Neural cell (in vitro differentiated cells): ENCODE measurements at regions not wholly inside any gene's neighbourhood (a gene's known extent, or its start where the extent isn't known, plus 50 kb on each side); places are given as distances from the start of the nearest gene placed in this dataset.

Source experiments
- EZH2 ChIP-seq: fragments of 200-600, 300-800 bp; shearing (Covaris generic), sonication (generic); IDR thresholded peaks from 2 replicates; pipeline ENCODE4 v1.6.1; 2014; ENCODE audit warnings: antibody characterized with exemption, low read length, borderline replicate concordance, mild to moderate bottlenecking; ENCODE audit not compliant: insufficient read depth, poor library complexity, severe bottlenecking
- POLR2AphosphoS5 ChIP-seq: IDR thresholded peaks from 2 replicates; pipeline ENCODE4 v1.6.1; 2012
- SMC3 ChIP-seq: fragments of 450-650 bp; conservative IDR thresholded peaks from 2 replicates; pipeline ENCODE4 v1.6.1; 2014; ENCODE audit warnings: antibody characterized with exemption, mild to moderate bottlenecking, moderate library complexity; ENCODE audit not compliant: poor library complexity
- TAF1 ChIP-seq: IDR thresholded peaks from 2 replicates; pipeline ENCODE4 v1.6.1; 2012; ENCODE audit warnings: low read depth
- TF ChIP-seq, protein P1 (sequence below): fragments of 450-650 bp; IDR thresholded peaks from 2 replicates; pipeline ENCODE4 v1.5.1; 2014; ENCODE audit warnings: antibody characterized with exemption, mild to moderate bottlenecking, moderate library complexity; ENCODE audit not compliant: poor library complexity, severe bottlenecking
- TF ChIP-seq, protein P2 (sequence below): IDR thresholded peaks from 2 replicates; pipeline ENCODE4 v1.6.1; 2012; ENCODE audit warnings: borderline replicate concordance

DNA sequence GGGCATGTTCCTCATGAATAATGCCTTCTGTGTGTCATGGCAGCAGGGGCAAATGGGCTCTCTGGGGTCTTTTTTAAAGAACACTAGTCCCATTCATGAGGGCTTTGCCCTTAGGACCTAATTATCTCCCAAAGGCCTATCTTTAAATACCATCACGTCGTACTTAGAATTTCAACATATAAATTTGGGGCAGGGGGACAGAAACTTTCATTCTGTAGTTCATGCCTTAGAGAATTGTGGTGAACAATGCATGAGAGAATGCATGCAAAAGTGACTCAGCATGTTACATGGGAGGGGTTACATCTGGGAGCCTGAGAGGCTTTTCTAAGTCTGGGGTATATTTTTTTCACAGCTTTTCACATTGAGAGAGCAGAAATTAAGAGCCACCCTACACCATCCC, 208.5 kb upstream of the ROPN1 start:
- TF ChIP-seq, protein P1, sequence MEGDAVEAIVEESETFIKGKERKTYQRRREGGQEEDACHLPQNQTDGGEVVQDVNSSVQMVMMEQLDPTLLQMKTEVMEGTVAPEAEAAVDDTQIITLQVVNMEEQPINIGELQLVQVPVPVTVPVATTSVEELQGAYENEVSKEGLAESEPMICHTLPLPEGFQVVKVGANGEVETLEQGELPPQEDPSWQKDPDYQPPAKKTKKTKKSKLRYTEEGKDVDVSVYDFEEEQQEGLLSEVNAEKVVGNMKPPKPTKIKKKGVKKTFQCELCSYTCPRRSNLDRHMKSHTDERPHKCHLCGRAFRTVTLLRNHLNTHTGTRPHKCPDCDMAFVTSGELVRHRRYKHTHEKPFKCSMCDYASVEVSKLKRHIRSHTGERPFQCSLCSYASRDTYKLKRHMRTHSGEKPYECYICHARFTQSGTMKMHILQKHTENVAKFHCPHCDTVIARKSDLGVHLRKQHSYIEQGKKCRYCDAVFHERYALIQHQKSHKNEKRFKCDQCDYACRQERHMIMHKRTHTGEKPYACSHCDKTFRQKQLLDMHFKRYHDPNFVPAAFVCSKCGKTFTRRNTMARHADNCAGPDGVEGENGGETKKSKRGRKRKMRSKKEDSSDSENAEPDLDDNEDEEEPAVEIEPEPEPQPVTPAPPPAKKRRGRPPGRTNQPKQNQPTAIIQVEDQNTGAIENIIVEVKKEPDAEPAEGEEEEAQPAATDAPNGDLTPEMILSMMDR: no peak
- TF ChIP-seq TAF1 (no peak), POLR2AphosphoS5 (no peak), SMC3 (no peak), EZH2 (no peak)
- TF ChIP-seq, protein P2, sequence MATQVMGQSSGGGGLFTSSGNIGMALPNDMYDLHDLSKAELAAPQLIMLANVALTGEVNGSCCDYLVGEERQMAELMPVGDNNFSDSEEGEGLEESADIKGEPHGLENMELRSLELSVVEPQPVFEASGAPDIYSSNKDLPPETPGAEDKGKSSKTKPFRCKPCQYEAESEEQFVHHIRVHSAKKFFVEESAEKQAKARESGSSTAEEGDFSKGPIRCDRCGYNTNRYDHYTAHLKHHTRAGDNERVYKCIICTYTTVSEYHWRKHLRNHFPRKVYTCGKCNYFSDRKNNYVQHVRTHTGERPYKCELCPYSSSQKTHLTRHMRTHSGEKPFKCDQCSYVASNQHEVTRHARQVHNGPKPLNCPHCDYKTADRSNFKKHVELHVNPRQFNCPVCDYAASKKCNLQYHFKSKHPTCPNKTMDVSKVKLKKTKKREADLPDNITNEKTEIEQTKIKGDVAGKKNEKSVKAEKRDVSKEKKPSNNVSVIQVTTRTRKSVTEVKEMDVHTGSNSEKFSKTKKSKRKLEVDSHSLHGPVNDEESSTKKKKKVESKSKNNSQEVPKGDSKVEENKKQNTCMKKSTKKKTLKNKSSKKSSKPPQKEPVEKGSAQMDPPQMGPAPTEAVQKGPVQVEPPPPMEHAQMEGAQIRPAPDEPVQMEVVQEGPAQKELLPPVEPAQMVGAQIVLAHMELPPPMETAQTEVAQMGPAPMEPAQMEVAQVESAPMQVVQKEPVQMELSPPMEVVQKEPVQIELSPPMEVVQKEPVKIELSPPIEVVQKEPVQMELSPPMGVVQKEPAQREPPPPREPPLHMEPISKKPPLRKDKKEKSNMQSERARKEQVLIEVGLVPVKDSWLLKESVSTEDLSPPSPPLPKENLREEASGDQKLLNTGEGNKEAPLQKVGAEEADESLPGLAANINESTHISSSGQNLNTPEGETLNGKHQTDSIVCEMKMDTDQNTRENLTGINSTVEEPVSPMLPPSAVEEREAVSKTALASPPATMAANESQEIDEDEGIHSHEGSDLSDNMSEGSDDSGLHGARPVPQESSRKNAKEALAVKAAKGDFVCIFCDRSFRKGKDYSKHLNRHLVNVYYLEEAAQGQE: no peak
